Osteocyte (in vitro differentiated cells): ENCODE measurements at regions not wholly inside any gene's neighbourhood (a gene's known extent, or its start where the extent isn't known, plus 50 kb on each side); places are given as distances from the start of the nearest gene placed in this dataset.
"Not testable (repeated sequence)": the region's sequence is repeated elsewhere in the genome, so short reads cannot be mapped to it uniquely, and the experiment has no call there.

Experiments used
- DNase-seq: peaks from one replicate; pipeline ENCODE4 v3.0.0; 2021; ENCODE audit warnings: mixed read lengths; ENCODE audit not compliant: unreplicated experiment; ENCODE audit errors: extremely low spot score
- H3K27ac Mint-ChIP-seq: one replicate; pipeline ENCODE4 v1.8.0; 2021; ENCODE audit warnings: mild to moderate bottlenecking, mixed read lengths; ENCODE audit not compliant: unreplicated experiment
- H3K27me3 Mint-ChIP-seq: one replicate; pipeline ENCODE4 v1.8.0; 2021; ENCODE audit warnings: mixed read lengths; ENCODE audit not compliant: unreplicated experiment
- H3K36me3 Mint-ChIP-seq: one replicate; pipeline ENCODE4 v1.8.0; 2021; ENCODE audit warnings: mixed read lengths; ENCODE audit not compliant: unreplicated experiment
- H3K4me1 Mint-ChIP-seq: one replicate; pipeline ENCODE4 v1.8.0; 2021; ENCODE audit warnings: mixed read lengths; ENCODE audit not compliant: unreplicated experiment
- H3K4me3 Mint-ChIP-seq: one replicate; pipeline ENCODE4 v1.8.0; 2021; ENCODE audit warnings: mild to moderate bottlenecking, moderate library complexity, mixed read lengths; ENCODE audit not compliant: unreplicated experiment
- H3K9me3 Mint-ChIP-seq: one replicate; pipeline ENCODE4 v1.8.0; 2021; ENCODE audit warnings: mixed read lengths; ENCODE audit not compliant: unreplicated experiment
- TF ChIP-seq, protein P1 (sequence below): fragments of 200-600 bp; sonication (generic); IDR thresholded peaks from 2 replicates; pipeline ENCODE4 v1.5.0; 2021; ENCODE audit warnings: antibody characterized with exemption, mild to moderate bottlenecking, moderate library complexity

DNA sequence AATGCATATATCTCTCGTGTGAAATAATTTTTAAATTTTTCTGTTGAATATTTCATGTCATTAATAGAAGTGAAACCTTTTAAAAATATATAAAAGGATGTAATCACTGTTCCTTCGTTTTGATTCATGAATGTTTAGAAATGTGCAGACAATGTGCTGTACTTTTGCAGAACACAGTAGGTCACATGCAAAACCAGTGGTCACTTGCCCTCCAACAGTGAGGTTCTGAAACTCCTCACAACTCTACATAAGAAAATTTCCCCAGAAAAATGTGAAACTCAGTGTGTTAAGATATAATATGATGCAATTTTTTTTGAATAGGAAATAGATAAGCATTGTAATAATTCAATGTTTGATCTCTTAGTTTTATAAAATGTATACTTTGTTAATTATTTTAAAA is 747.7 kb upstream of the CDH18 start:
- H3K9me3 Mint-ChIP-seq, H3K4me1 Mint-ChIP-seq, DNase-seq, H3K4me3 Mint-ChIP-seq, H3K36me3 Mint-ChIP-seq, H3K27ac Mint-ChIP-seq, H3K27me3 Mint-ChIP-seq: not testable (repeated sequence)

GRCh38 chr5:20732223-20732622 is 744.2 kb upstream of the CDH18 start:
- not testable (repeated sequence) for H3K27ac Mint-ChIP-seq, H3K4me1 Mint-ChIP-seq, H3K4me3 Mint-ChIP-seq, H3K27me3 Mint-ChIP-seq, H3K36me3 Mint-ChIP-seq, H3K9me3 Mint-ChIP-seq, DNase-seq

DNA sequence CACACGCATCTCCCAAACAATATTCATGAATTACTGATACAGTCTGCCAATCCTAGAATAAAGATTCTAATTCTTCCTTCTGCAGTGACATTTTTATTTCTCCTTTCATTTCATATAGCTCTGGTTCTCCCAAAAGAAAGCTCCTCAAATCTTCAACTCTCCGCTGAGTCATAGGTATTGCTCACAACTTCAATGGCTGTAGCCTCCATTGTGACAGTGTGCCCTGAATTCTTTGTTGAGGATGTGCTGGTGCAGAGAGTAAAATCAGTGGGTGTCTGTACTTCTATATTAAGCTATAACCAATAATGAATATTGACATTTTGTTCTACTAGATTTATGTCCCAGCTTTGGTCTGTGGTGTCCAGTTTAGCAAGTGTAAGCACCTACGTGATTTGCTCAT is 733.3 kb upstream of the CDH18 start:
- not testable (repeated sequence) for H3K27ac Mint-ChIP-seq, H3K4me3 Mint-ChIP-seq, H3K9me3 Mint-ChIP-seq, H3K27me3 Mint-ChIP-seq, DNase-seq, H3K36me3 Mint-ChIP-seq, H3K4me1 Mint-ChIP-seq

DNA sequence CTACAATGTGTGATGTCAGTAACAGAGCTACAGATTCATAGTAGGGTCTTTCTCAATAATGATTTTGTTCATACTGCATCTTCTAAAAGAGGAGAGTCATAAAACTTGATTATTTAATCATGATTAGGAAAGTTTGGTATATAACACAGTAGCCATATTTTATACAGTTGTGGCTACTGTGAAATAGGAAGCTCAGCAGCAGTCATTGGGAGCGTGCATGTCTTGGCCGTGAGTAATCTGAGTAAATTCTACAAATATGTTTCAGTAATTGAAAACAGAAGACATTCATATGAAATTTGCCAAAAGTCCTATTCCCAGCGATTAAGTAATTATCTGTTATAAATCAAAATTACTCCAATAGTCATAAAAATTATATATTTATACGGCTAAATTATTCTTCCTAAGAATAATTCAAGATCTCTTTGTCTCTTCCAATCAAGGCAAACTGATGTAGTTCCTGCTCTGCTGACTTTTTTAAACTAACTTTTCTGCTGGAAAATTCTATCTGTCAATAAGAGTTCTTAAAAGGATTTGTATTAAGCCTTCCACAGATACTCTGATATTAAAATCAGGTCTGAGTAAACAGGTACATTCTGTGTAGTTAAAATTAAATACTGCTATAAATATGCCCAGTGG is 723.6 kb upstream of the CDH18 start:
- H3K4me3 Mint-ChIP-seq, H3K4me1 Mint-ChIP-seq, DNase-seq, H3K36me3 Mint-ChIP-seq, H3K9me3 Mint-ChIP-seq, H3K27me3 Mint-ChIP-seq, H3K27ac Mint-ChIP-seq: not testable (repeated sequence)

GRCh38 chr5:20707634-20708033 is 719.6 kb upstream of the CDH18 start:
- DNase-seq, H3K4me1 Mint-ChIP-seq, H3K4me3 Mint-ChIP-seq, H3K9me3 Mint-ChIP-seq, H3K27me3 Mint-ChIP-seq, H3K36me3 Mint-ChIP-seq, H3K27ac Mint-ChIP-seq: not testable (repeated sequence)

- no peaks in the 10 kb centered on the region for H3K36me3 Mint-ChIP-seq
- no peak overlapping the region for H3K27ac Mint-ChIP-seq
- H3K9me3 Mint-ChIP-seq: no peaks in the 10 kb centered on the region
- H3K4me3 Mint-ChIP-seq: no peak overlapping the region
- no peak for DNase-seq
- TF ChIP-seq, protein P1, sequence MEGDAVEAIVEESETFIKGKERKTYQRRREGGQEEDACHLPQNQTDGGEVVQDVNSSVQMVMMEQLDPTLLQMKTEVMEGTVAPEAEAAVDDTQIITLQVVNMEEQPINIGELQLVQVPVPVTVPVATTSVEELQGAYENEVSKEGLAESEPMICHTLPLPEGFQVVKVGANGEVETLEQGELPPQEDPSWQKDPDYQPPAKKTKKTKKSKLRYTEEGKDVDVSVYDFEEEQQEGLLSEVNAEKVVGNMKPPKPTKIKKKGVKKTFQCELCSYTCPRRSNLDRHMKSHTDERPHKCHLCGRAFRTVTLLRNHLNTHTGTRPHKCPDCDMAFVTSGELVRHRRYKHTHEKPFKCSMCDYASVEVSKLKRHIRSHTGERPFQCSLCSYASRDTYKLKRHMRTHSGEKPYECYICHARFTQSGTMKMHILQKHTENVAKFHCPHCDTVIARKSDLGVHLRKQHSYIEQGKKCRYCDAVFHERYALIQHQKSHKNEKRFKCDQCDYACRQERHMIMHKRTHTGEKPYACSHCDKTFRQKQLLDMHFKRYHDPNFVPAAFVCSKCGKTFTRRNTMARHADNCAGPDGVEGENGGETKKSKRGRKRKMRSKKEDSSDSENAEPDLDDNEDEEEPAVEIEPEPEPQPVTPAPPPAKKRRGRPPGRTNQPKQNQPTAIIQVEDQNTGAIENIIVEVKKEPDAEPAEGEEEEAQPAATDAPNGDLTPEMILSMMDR: no peak
- no peaks in the 10 kb centered on the region for H3K27me3 Mint-ChIP-seq
- no peaks in the 10 kb centered on the region for H3K4me1 Mint-ChIP-seq
Observed at GRCh38 chr5:20694121-20694520, 706.1 kb upstream of the CDH18 start.

- Mint-ChIP-seq H3K27me3 (peaks cover 4% of the 10 kb centered on the region), H3K9me3 (no peaks in the 10 kb centered on the region), H3K27ac (no peak overlapping the region), H3K4me3 (no peak overlapping the region), H3K4me1 (no peaks in the 10 kb centered on the region), H3K36me3 (no peaks in the 10 kb centered on the region)
- TF ChIP-seq, protein P1: no peak
- DNase-seq: no peak
Observed at GRCh38 chr5:20692913-20693312, 704.9 kb upstream of the CDH18 start.
